ENCODE measurements at regions not wholly inside any gene's neighbourhood (a gene's known extent, or its start where the extent isn't known, plus 50 kb on each side); places are given as distances from the start of the nearest gene placed in this dataset.

DNA sequence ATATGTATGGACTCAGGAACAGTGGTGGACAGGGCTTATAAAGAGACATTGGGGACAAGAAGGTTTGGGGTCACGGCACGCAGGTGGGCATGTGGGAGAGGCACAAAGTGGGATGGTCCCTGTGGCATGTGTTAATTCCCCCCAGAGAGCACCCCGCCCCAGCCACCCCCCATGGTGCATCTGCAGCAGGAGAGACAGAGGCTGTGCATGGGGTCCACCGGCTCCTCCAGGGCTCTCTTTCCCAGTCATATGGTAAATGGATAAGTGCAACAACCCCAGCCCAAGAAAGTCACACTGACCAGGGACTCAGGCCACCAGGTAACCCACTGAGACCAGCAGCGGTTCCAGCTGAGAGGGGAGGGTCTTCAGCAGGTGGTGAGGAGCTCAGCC is 242.1 kb downstream of the BCL11B start:
- TF ChIP-seq, protein P1, sequence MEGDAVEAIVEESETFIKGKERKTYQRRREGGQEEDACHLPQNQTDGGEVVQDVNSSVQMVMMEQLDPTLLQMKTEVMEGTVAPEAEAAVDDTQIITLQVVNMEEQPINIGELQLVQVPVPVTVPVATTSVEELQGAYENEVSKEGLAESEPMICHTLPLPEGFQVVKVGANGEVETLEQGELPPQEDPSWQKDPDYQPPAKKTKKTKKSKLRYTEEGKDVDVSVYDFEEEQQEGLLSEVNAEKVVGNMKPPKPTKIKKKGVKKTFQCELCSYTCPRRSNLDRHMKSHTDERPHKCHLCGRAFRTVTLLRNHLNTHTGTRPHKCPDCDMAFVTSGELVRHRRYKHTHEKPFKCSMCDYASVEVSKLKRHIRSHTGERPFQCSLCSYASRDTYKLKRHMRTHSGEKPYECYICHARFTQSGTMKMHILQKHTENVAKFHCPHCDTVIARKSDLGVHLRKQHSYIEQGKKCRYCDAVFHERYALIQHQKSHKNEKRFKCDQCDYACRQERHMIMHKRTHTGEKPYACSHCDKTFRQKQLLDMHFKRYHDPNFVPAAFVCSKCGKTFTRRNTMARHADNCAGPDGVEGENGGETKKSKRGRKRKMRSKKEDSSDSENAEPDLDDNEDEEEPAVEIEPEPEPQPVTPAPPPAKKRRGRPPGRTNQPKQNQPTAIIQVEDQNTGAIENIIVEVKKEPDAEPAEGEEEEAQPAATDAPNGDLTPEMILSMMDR (conservative IDR thresholded peaks at IDR 0.05 in 1 of 2, IDR thresholded peaks at IDR 0.05 in 1 of 2; ENCODE audit: extremely low read depth in 1 of 2, insufficient read depth in 1 of 2, low read depth in 1 of 2, low read length in 2 of 2), result no peak
- no peak for TF ChIP-seq EZH2 (IDR thresholded peaks at IDR 0.05; ENCODE audit: borderline replicate concordance, low read length)

Data from mammary epithelial cell (primary cell).